Astrocyte (in vitro differentiated cells and primary cell): ENCODE measurements at regions not wholly inside any gene's neighbourhood (a gene's known extent, or its start where the extent isn't known, plus 50 kb on each side); places are given as distances from the start of the nearest gene placed in this dataset.
A peak's percentile ranks its signal among the peaks of the same experiment; 100 is the strongest.

Source experiments
- DNase-seq: peaks from one replicate; pipeline ENCODE4 v3.0.0-alpha.2; 2010; ENCODE audit warnings: low read depth
- FAIRE-seq: peaks from 2 replicates; lab custom pipeline; 2011; peaks lifted over from hg19 to GRCh38; lab: Jason Lieb, UNC
- H2AFZ ChIP-seq: 2 replicates; pipeline ENCODE4 v1.6.0; 2012; ENCODE audit warnings: low read depth, low read length, inconsistent platforms
- H3K27ac ChIP-seq: 2 replicates; pipeline ENCODE4 v1.5.1; 2011; ENCODE audit warnings: low read depth, low read length, inconsistent platforms
- H3K27me3 ChIP-seq: 2 replicates; pipeline ENCODE4 v1.6.0; 2011; ENCODE audit warnings: low read length, inconsistent platforms; ENCODE audit not compliant: insufficient read depth
- H3K36me3 ChIP-seq: 2 replicates; pipeline ENCODE4 v1.5.1; 2011; ENCODE audit warnings: low read length, inconsistent platforms; ENCODE audit not compliant: insufficient read depth
- H3K4me1 ChIP-seq: 2 replicates; pipeline ENCODE4 v1.5.1; 2011; ENCODE audit warnings: low read length, inconsistent platforms; ENCODE audit not compliant: insufficient read depth
- H3K4me2 ChIP-seq: 2 replicates; pipeline ENCODE4 v1.6.0; 2012; ENCODE audit warnings: low read length, inconsistent platforms
- H3K4me3 ChIP-seq: 2 replicates; pipeline ENCODE4 v1.5.1; 2011; ENCODE audit warnings: low read depth, mild to moderate bottlenecking, low read length, inconsistent platforms; ENCODE audit not compliant: insufficient read depth
- H3K79me2 ChIP-seq: 2 replicates; pipeline ENCODE4 v1.6.0; 2012; ENCODE audit warnings: mild to moderate bottlenecking, low read length, inconsistent platforms; ENCODE audit not compliant: insufficient read depth
- H3K9ac ChIP-seq: 2 replicates; pipeline ENCODE4 v1.6.0; 2012; ENCODE audit warnings: mild to moderate bottlenecking, low read length, inconsistent platforms
- H3K9me3 ChIP-seq: 2 replicates; pipeline ENCODE4 v1.5.1; 2012; ENCODE audit warnings: low read depth, mild to moderate bottlenecking, low read length, inconsistent platforms; ENCODE audit not compliant: insufficient read depth
- H4K20me1 ChIP-seq: 2 replicates; pipeline ENCODE4 v1.6.0; 2012; ENCODE audit warnings: low read length, inconsistent platforms; ENCODE audit not compliant: insufficient read depth
- H3K27ac Mint-ChIP-seq: one replicate; pipeline ENCODE4 v1.8.0; 2021; ENCODE audit warnings: mild to moderate bottlenecking, mixed read lengths; ENCODE audit not compliant: unreplicated experiment
- H3K27me3 Mint-ChIP-seq: one replicate; pipeline ENCODE4 v1.8.0; 2021; ENCODE audit warnings: low read depth, mixed read lengths; ENCODE audit not compliant: unreplicated experiment
- H3K36me3 Mint-ChIP-seq: one replicate; pipeline ENCODE4 v1.8.0; 2021; ENCODE audit warnings: low read depth, mixed read lengths; ENCODE audit not compliant: unreplicated experiment
- H3K4me1 Mint-ChIP-seq: one replicate; pipeline ENCODE4 v1.8.0; 2021; ENCODE audit warnings: low read depth, mixed read lengths; ENCODE audit not compliant: unreplicated experiment
- H3K4me3 Mint-ChIP-seq: one replicate; pipeline ENCODE4 v1.8.0; 2021; ENCODE audit warnings: mild to moderate bottlenecking, moderate library complexity, mixed read lengths; ENCODE audit not compliant: unreplicated experiment
- H3K9me3 Mint-ChIP-seq: one replicate; pipeline ENCODE4 v1.8.0; 2021; ENCODE audit warnings: mild to moderate bottlenecking, mixed read lengths; ENCODE audit not compliant: unreplicated experiment
- CTCF ChIP-seq: IDR thresholded peaks from 2 replicates; pipeline ENCODE4 v1.5.1; 2011; ENCODE audit warnings: low read depth, mild to moderate bottlenecking, inconsistent platforms, low read length, moderate library complexity; ENCODE audit not compliant: insufficient read depth
- EZH2 ChIP-seq: IDR thresholded peaks from 2 replicates; pipeline ENCODE4 v1.6.1; 2012; ENCODE audit warnings: mild to moderate bottlenecking, low read length, inconsistent platforms; ENCODE audit not compliant: insufficient read depth

GRCh38 chr6:108779536-108780275, 68.5 kb upstream of the ARMC2 start:
- H4K20me1 ChIP-seq = no peaks in the 10 kb centered on the region
- H3K4me1 ChIP-seq = peaks cover 10% of the 10 kb centered on the region
- no peaks in the 10 kb centered on the region for H3K79me2 ChIP-seq
- no peaks in the 10 kb centered on the region for H3K36me3 ChIP-seq
- Mint-ChIP-seq H3K36me3 (no peaks in the 10 kb centered on the region), H3K4me3 (no peak overlapping the region), H3K27ac (no peak overlapping the region), H3K27me3 (peaks cover 16% of the 10 kb centered on the region), H3K4me1 (peaks cover 5% of the 10 kb centered on the region), H3K9me3 (peaks cover 2% of the 10 kb centered on the region)
- H3K4me3 ChIP-seq = no peak overlapping the region
- DNase-seq (no peak), FAIRE-seq (no peak)
- H2AFZ ChIP-seq = no peak overlapping the region
- no peak overlapping the region for H3K9ac ChIP-seq
- H3K9me3 ChIP-seq = no peaks in the 10 kb centered on the region
- TF ChIP-seq EZH2 (no peak), CTCF (no peak)
- H3K4me2 ChIP-seq = no peak overlapping the region
- H3K27ac ChIP-seq = no peak overlapping the region
- no peaks in the 10 kb centered on the region for H3K27me3 ChIP-seq

DNA sequence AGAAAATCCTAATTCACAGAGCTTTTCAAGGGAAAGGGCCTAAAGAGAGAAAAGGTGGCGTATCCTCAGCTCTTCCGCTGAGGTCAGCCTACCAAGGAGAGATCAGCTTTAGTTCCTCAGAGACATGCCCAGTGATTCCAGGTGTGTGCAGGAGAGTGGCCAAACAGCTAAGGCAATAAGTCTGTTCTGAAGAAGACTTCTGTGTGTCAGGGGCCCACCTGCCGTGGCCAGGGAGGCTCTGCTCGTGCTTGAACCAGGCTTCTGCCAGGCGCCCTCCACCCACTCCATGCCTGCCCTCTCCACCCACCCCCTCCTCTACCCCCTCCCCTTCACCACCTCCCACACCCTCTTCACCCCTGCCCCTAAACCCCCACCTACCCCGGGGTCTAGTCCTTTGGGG, 67.4 kb upstream of the ARMC2 start:
- Histone ChIP-seq H3K9ac (no peak overlapping the region), H3K4me2 (no peak overlapping the region), H3K9me3 (no peaks in the 10 kb centered on the region), H3K36me3 (no peaks in the 10 kb centered on the region), H3K4me3 (no peak overlapping the region), H3K4me1 (peaks cover 10% of the 10 kb centered on the region), H3K27me3 (no peaks in the 10 kb centered on the region), H3K27ac (no peak overlapping the region), H2AFZ (no peak overlapping the region), H3K79me2 (no peaks in the 10 kb centered on the region), H4K20me1 (no peaks in the 10 kb centered on the region)
- DNase-seq (no peak), FAIRE-seq (no peak)
- Mint-ChIP-seq H3K9me3 (peaks cover 2% of the 10 kb centered on the region), H3K27ac (no peak overlapping the region), H3K4me1 (peaks cover 5% of the 10 kb centered on the region), H3K36me3 (no peaks in the 10 kb centered on the region), H3K4me3 (no peak overlapping the region), H3K27me3 (peaks cover 22% of the 10 kb centered on the region)
- no peak for TF ChIP-seq CTCF
- no peak for TF ChIP-seq EZH2

DNA sequence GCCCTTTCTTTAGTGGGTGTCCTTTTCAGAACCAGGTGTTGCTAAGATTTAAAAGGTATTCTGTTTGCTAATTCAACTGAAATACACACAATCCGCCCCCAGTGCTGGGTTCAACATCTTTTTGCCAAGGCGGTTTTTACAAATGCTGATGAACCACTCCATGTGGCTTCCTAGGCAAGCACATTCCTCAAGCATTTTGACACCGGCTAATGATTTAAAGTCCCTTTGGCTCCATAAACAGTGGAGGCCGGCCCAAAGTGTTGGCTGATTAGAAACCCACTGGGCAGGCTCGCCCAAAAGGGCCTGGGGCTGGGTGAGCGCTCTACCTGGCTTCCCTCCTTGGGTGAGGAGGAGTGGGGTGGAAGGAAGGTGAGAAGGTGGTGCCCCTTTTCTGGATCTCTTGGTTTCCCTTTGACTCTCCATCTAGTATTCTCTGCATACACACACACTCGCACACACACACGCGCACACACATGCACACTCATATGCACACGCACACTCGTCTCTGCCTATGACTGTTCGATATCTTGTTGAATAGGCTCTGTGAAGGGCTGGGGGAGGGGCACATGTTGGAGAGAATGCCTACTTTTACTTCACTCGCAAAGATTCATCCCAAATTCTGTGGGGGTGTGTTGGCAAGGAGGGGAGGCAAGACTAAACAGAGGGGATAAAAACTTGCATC, 66.7 kb upstream of the ARMC2 start:
- Histone ChIP-seq H3K27ac (no peak overlapping the region), H3K9me3 (no peaks in the 10 kb centered on the region), H3K4me1 (peaks cover 10% of the 10 kb centered on the region), H3K4me2 (peak overlapping the region; percentile 97), H3K9ac (peak overlapping the region; percentile 77), H2AFZ (peak overlapping the region; percentile 78), H4K20me1 (no peaks in the 10 kb centered on the region), H3K79me2 (no peaks in the 10 kb centered on the region), H3K36me3 (no peaks in the 10 kb centered on the region), H3K4me3 (peak overlapping the region; percentile 76), H3K27me3 (no peaks in the 10 kb centered on the region)
- no peaks in the 10 kb centered on the region for H3K36me3 Mint-ChIP-seq
- peak; percentile 12 for DNase-seq
- H3K27me3 Mint-ChIP-seq = peaks cover 25% of the 10 kb centered on the region
- H3K4me1 Mint-ChIP-seq = peaks cover 5% of the 10 kb centered on the region
- peaks cover 6% of the 10 kb centered on the region for H3K9me3 Mint-ChIP-seq
- FAIRE-seq = no peak
- no peak for TF ChIP-seq EZH2
- no peak for TF ChIP-seq CTCF
- peak overlapping the region; percentile 87 for H3K4me3 Mint-ChIP-seq
- H3K27ac Mint-ChIP-seq = no peak overlapping the region
